OCI-LY1 (cell line): ENCODE measurements at regions not wholly inside any gene's neighbourhood (a gene's known extent, or its start where the extent isn't known, plus 50 kb on each side); places are given as distances from the start of the nearest gene placed in this dataset.

Experiments
- H2AFZ ChIP-seq: fragments of 200-600 bp; sonication (generic), shearing (Covaris generic); 2 replicates; pipeline ENCODE4 v1.6.0; 2014; ENCODE audit warnings: antibody characterized with exemption, mild to moderate bottlenecking, low read length
- H3F3A ChIP-seq: fragments of 200-600 bp; sonication (generic), shearing (Covaris generic); 2 replicates; pipeline ENCODE4 v1.6.0; 2014; ENCODE audit warnings: mild to moderate bottlenecking, antibody characterized with exemption, low read length, moderate library complexity; ENCODE audit not compliant: insufficient read depth
- H3K27ac ChIP-seq: fragments of 200-600 bp; sonication (generic); 2 replicates; pipeline ENCODE4 v1.5.1; 2014; ENCODE audit warnings: low read length, mixed run types, mild to moderate bottlenecking, low read depth; ENCODE audit not compliant: poor library complexity, severe bottlenecking
- H3K27me3 ChIP-seq: fragments of 200-600 bp; sonication (generic); 2 replicates; pipeline ENCODE4 v1.6.0; 2014; ENCODE audit warnings: antibody characterized with exemption, mild to moderate bottlenecking, low read length, moderate library complexity; ENCODE audit not compliant: insufficient read depth
- H3K36me3 ChIP-seq: fragments of 200-600 bp; sonication (generic); 2 replicates; pipeline ENCODE4 v1.6.1; 2014; ENCODE audit warnings: mild to moderate bottlenecking, antibody characterized with exemption, low read length, moderate library complexity, mixed read lengths; ENCODE audit not compliant: insufficient read depth
- H3K4me1 ChIP-seq: fragments of 200-600 bp; sonication (generic); 2 replicates; pipeline ENCODE4 v1.5.1; 2014; ENCODE audit warnings: mild to moderate bottlenecking, low read length, moderate library complexity; ENCODE audit not compliant: insufficient read depth, severe bottlenecking
- H3K4me2 ChIP-seq: fragments of 200-600 bp; sonication (generic), shearing (Covaris generic); 2 replicates; pipeline ENCODE4 v1.6.1; 2014; ENCODE audit warnings: low read length
- H3K4me3 ChIP-seq: fragments of 200-600 bp; sonication (generic); 2 replicates; pipeline ENCODE4 v1.5.1; 2014; ENCODE audit warnings: low read length, low read depth, mild to moderate bottlenecking, mixed read lengths; ENCODE audit not compliant: poor library complexity, severe bottlenecking
- H3K79me2 ChIP-seq: fragments of 200-600 bp; shearing (Covaris generic); 2 replicates; pipeline ENCODE4 v1.6.1; 2016; ENCODE audit warnings: mixed run types, low read length, mixed read lengths; ENCODE audit not compliant: insufficient read depth
- H3K9ac ChIP-seq: fragments of 200-600 bp; sonication (generic), shearing (Covaris generic); 2 replicates; pipeline ENCODE4 v1.6.1; 2014; ENCODE audit warnings: mild to moderate bottlenecking, low read length, mixed read lengths
- H3K9me2 ChIP-seq: fragments of 200-600 bp; sonication (generic), shearing (Covaris generic); 2 replicates; pipeline ENCODE4 v1.6.1; 2014; ENCODE audit warnings: low read depth, mild to moderate bottlenecking, low read length, mixed read lengths
- H3K9me3 ChIP-seq: fragments of 200-600 bp; shearing (Covaris generic); 2 replicates; pipeline ENCODE4 v1.6.1; 2014; ENCODE audit warnings: low read length, mixed read lengths
- H4K20me1 ChIP-seq: fragments of 200-600 bp; sonication (generic), shearing (Covaris generic); 2 replicates; pipeline ENCODE4 v1.6.0; 2016; ENCODE audit warnings: mild to moderate bottlenecking, low read length; ENCODE audit not compliant: insufficient read depth
- CTCF ChIP-seq: fragments of 200-600 bp; sonication (generic), shearing (Covaris generic); IDR thresholded peaks from 2 replicates; pipeline ENCODE4 v1.5.1; 2017; ENCODE audit warnings: mild to moderate bottlenecking, antibody characterized with exemption, low read length, moderate library complexity, mixed read lengths
- EZH2 ChIP-seq: fragments of 200-600 bp; sonication (generic), shearing (Covaris generic); IDR thresholded peaks from 2 replicates; pipeline ENCODE4 v1.8.0; 2017; ENCODE audit warnings: borderline replicate concordance, mixed run types, mild to moderate bottlenecking, antibody characterized with exemption, low read length, moderate library complexity, mixed read lengths

DNA sequence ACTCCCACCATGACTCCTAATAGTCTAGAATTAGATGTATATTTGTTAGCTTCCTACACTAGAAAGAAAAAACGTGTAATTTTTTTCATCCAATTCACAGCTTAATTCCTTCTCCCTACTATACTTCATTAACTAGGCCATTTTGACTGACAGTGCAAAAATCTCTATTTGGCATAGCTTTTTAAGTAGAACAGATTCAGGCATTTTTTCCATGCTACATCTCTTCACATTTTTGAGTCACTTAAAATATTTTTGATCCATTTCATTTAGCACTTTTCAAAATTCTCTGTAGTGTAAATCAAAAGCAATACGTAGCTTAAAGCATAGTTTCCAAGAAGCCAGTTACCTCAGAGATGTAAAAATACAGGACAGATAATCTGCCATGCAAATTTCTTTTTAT, 391.1 kb upstream of the NPVF start:
- Histone ChIP-seq H3K9ac (no peak overlapping the region), H3K36me3 (no peaks in the 10 kb centered on the region)

GRCh38 chr7:25619963-25620799, 391.9 kb upstream of the NPVF start:
- no peaks in the 10 kb centered on the region for H3K9me3 ChIP-seq
- H3K27ac ChIP-seq: no peak overlapping the region
- H3F3A ChIP-seq: no peaks in the 10 kb centered on the region
- no peak overlapping the region for H2AFZ ChIP-seq
- H3K36me3 ChIP-seq: no peaks in the 10 kb centered on the region
- peaks cover 9% of the 10 kb centered on the region for H3K4me1 ChIP-seq
- no peak overlapping the region for H3K4me3 ChIP-seq
- no peaks in the 10 kb centered on the region for H3K27me3 ChIP-seq
- no peak overlapping the region for H3K9ac ChIP-seq
- no peaks in the 10 kb centered on the region for H4K20me1 ChIP-seq
- H3K4me2 ChIP-seq: peak overlapping the region; percentile 13; the same call in 1 of the 2 replicates
- TF ChIP-seq EZH2 (no peak), CTCF (no peak)
- no peaks in the 10 kb centered on the region for H3K9me2 ChIP-seq
- H3K79me2 ChIP-seq: no peaks in the 10 kb centered on the region

More for the DNA sequence above, 391.1 kb upstream of the NPVF start:
- Histone ChIP-seq H3K4me2 (no peak overlapping the region), H3K9me3 (no peaks in the 10 kb centered on the region), H3F3A (no peaks in the 10 kb centered on the region), H3K4me1 (peaks cover 9% of the 10 kb centered on the region), H3K27ac (no peak overlapping the region), H2AFZ (no peak overlapping the region), H4K20me1 (no peaks in the 10 kb centered on the region), H3K9me2 (no peaks in the 10 kb centered on the region), H3K4me3 (no peak overlapping the region), H3K27me3 (no peaks in the 10 kb centered on the region), H3K79me2 (no peaks in the 10 kb centered on the region)
- TF ChIP-seq EZH2 (no peak), CTCF (no peak)

DNA sequence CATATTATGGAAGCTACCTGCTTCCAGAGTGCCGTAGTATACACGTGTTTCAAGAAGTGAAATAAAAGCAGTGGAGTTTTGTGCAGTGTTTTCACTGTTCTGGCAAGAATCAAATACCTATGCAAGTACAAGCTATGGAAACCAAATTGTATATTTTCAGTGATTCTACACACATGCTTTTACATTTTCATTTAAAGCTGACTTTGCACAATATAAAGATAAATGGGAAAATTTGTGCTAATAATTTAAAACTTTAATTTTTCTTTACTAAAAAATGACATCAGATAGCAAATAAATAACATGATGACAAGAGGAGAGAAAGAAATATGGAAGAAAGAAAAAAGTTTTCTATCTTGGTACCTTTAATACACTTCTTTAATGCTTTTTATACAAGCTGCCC, 393.7 kb upstream of the NPVF start:
- peaks cover 9% of the 10 kb centered on the region for H3K4me1 ChIP-seq
- no peaks in the 10 kb centered on the region for H3F3A ChIP-seq
- no peak overlapping the region for H3K4me3 ChIP-seq
- TF ChIP-seq CTCF: no peak
- no peak for TF ChIP-seq EZH2
- no peaks in the 10 kb centered on the region for H3K9me3 ChIP-seq
- no peaks in the 10 kb centered on the region for H3K79me2 ChIP-seq
- H3K36me3 ChIP-seq: no peaks in the 10 kb centered on the region
- no peak overlapping the region for H3K4me2 ChIP-seq
- H2AFZ ChIP-seq: no peak overlapping the region
- H3K9me2 ChIP-seq: no peaks in the 10 kb centered on the region
- no peaks in the 10 kb centered on the region for H4K20me1 ChIP-seq
- H3K27me3 ChIP-seq: no peaks in the 10 kb centered on the region
- no peak overlapping the region for H3K9ac ChIP-seq
- no peak overlapping the region for H3K27ac ChIP-seq
